SK-N-SH (cell line): ENCODE measurements at regions not wholly inside any gene's neighbourhood (a gene's known extent, or its start where the extent isn't known, plus 50 kb on each side); places are given as distances from the start of the nearest gene placed in this dataset.

Experiments
- CTCF ChIA-PET: fragments of 300-600, 350-600 bp; formaldehyde crosslinking; extraction: SDS; loops from one replicate; lab custom pipeline; 2021; lab: Yijun Ruan, JAX
- POLR2A ChIA-PET: fragments of 350-600 bp; sonication (Branson Sonifier 250); formaldehyde crosslinking; extraction: SDS; loops from one replicate; lab custom pipeline; 2020; ENCODE audit warnings: antibody characterized with exemption, inconsistent platforms; lab: Yijun Ruan, JAX
- DNase-seq: peaks from one replicate; pipeline ENCODE4 v3.0.0; 2012
- H2AFZ ChIP-seq: fragments of 200-600 bp; sonication (generic); 2 replicates; pipeline ENCODE4 v1.8.1; 2016; ENCODE audit warnings: antibody characterized with exemption, mild to moderate bottlenecking, low read depth
- H3F3A ChIP-seq: fragments of 200-600 bp; sonication (generic); replicated peaks from 2 replicates; pipeline ENCODE3; 2016; ENCODE audit warnings: antibody characterized with exemption, mild to moderate bottlenecking; ENCODE audit not compliant: insufficient read depth
- H3K27ac ChIP-seq, 2 experiments: fragments of 200-500 bp in 1 of 2; fragments of 200-600 bp in 1 of 2; sonication (Bioruptor generic) in 1 of 2; sonication (generic), shearing (Covaris generic) in 1 of 2; 2 replicates each; pipeline versions ENCODE4 v1.5.1 to v1.6.1; 2014 to 2016; ENCODE audit warnings: low read depth in 2 of 2, inconsistent platforms in 1 of 2, low read length in 1 of 2, mild to moderate bottlenecking in 1 of 2, mixed read lengths in 1 of 2
- H3K27me3 ChIP-seq: fragments of 200-600 bp; sonication (generic), shearing (Covaris generic); 2 replicates; pipeline ENCODE4 v1.6.1; 2016; ENCODE audit warnings: mixed run types; ENCODE audit not compliant: insufficient read depth
- H3K36me3 ChIP-seq, 2 experiments: fragments of 200-500 bp in 1 of 2; fragments of 200-600 bp in 1 of 2; sonication (Bioruptor generic) in 1 of 2; sonication (generic) in 1 of 2; replicated peaks in 1 of 2; 2 replicates each; pipeline versions ENCODE3 to v1.5.1; 2014 to 2016; ENCODE audit warnings: low read length in 1 of 2, mild to moderate bottlenecking in 1 of 2; ENCODE audit not compliant: insufficient read depth in 2 of 2, control insufficient read depth in 1 of 2
- H3K4me1 ChIP-seq, 2 experiments: fragments of 200-500 bp in 1 of 2; fragments of 200-600 bp in 1 of 2; sonication (Bioruptor generic) in 1 of 2; sonication (generic), shearing (Covaris generic) in 1 of 2; 2 replicates each; pipeline versions ENCODE4 v1.5.1 to v1.6.1; 2014 to 2016; ENCODE audit warnings: low read depth in 1 of 2, low read length in 1 of 2, mixed run types in 1 of 2; ENCODE audit not compliant: insufficient read depth in 2 of 2, control insufficient read depth in 1 of 2
- H3K4me2 ChIP-seq: fragments of 200-600 bp; sonication (generic), shearing (Covaris generic); 2 replicates; pipeline ENCODE4 v1.6.1; 2017; ENCODE audit warnings: mixed run types
- H3K4me3 ChIP-seq, 2 experiments: fragments of 200-500 bp in 1 of 2; fragments of 200-600 bp in 1 of 2; sonication (Bioruptor generic) in 1 of 2; sonication (generic), shearing (Covaris generic) in 1 of 2; 2 replicates each; pipeline versions ENCODE4 v1.5.1 to v1.8.1; 2014 to 2016; ENCODE audit warnings: low read depth in 2 of 2, inconsistent platforms in 1 of 2, low read length in 1 of 2, mild to moderate bottlenecking in 1 of 2, mixed read lengths in 1 of 2, moderate library complexity in 1 of 2
- H3K79me2 ChIP-seq: fragments of 200-600 bp; sonication (generic); 2 replicates; pipeline ENCODE4 v1.8.1; 2017; ENCODE audit warnings: mild to moderate bottlenecking; ENCODE audit not compliant: insufficient read depth
- H3K9ac ChIP-seq: fragments of 200-600 bp; sonication (generic); 2 replicates; pipeline ENCODE4 v1.6.1; 2017; ENCODE audit warnings: mixed run types
- H3K9me2 ChIP-seq: fragments of 200-600 bp; sonication (generic); 2 replicates; pipeline ENCODE4 v1.6.1; 2017; ENCODE audit warnings: mixed run types
- H3K9me3 ChIP-seq: fragments of 200-600 bp; sonication (generic); 2 replicates; pipeline ENCODE4 v1.6.1; 2017; ENCODE audit warnings: mixed run types, mild to moderate bottlenecking, moderate library complexity
- H4K20me1 ChIP-seq: fragments of 200-600 bp; sonication (generic); 2 replicates; pipeline ENCODE4 v1.6.1; 2017; ENCODE audit warnings: mild to moderate bottlenecking, mixed run types; ENCODE audit not compliant: insufficient read depth
- ELF1 ChIP-seq: IDR thresholded peaks from 2 replicates; pipeline ENCODE4 v1.4.0; 2012
- EP300 ChIP-seq, 2 experiments: IDR thresholded peaks; 2 replicates each; pipeline versions ENCODE4 v1.4.0 to v1.6.1; 2012; ENCODE audit warnings: borderline replicate concordance in 1 of 2, low read depth in 1 of 2, low read length in 1 of 2
- FOXM1 ChIP-seq: IDR thresholded peaks from 2 replicates; pipeline ENCODE4 v1.4.0; 2012; ENCODE audit warnings: low read depth, mild to moderate bottlenecking
- IRF3 ChIP-seq: fragments of 150-350 bp; IDR thresholded peaks from 2 replicates; pipeline ENCODE4 v1.6.1; 2016; ENCODE audit warnings: mild to moderate bottlenecking, low read depth, low read length
- MEF2A ChIP-seq: IDR thresholded peaks from 2 replicates; pipeline ENCODE4 v1.4.0; 2012; ENCODE audit warnings: low read depth, borderline replicate concordance
- PBX3 ChIP-seq: IDR thresholded peaks from 2 replicates; pipeline ENCODE4; 2012
- RCOR1 ChIP-seq: fragments of 150-350 bp; IDR thresholded peaks from 2 replicates; pipeline ENCODE4 v1.6.1; 2017; ENCODE audit warnings: antibody characterized with exemption, low read length
- SIN3A ChIP-seq: IDR thresholded peaks from 2 replicates; pipeline ENCODE4 v1.6.1; 2012; ENCODE audit warnings: low read depth, mild to moderate bottlenecking, low read length, moderate library complexity, borderline replicate concordance
- TCF12 ChIP-seq: IDR thresholded peaks from 2 replicates; pipeline ENCODE4 v1.4.0; 2012
- USF1 ChIP-seq: IDR thresholded peaks from 2 replicates; pipeline ENCODE4 v1.4.0; 2012; ENCODE audit warnings: low read depth, borderline replicate concordance
- USF2 ChIP-seq: fragments of 150-350 bp; IDR thresholded peaks from 2 replicates; pipeline ENCODE4 v1.6.1; 2017; ENCODE audit warnings: antibody characterized with exemption, low read length, low read depth, borderline replicate concordance
- ZBTB33 ChIP-seq: IDR thresholded peaks from 2 replicates; pipeline ENCODE4 v1.4.0; 2012; ENCODE audit warnings: low read depth, borderline replicate concordance
- WGBS: methylation state at CpG from one replicate; pipeline ENCODE4 v1.1.6; 2017; ENCODE audit warnings: low lambda C conversion rate; 5-methylcytosine and 5-hydroxymethylcytosine counted together

- DNase-seq = no peak
- no peaks in the 10 kb centered on the region for H3K9me3 ChIP-seq
- no peak overlapping the region for H2AFZ ChIP-seq
- H3F3A ChIP-seq = no peaks in the 10 kb centered on the region
- ChIA-PET POLR2A (no interaction called here), CTCF (interaction anchor here (1.0 to 3.6 kb wide), 2 partner anchors 13 to 16 kb away, joined by 3 to 13 read pairs; no protein-coding TSS in a partner anchor)
- 57% methylated on average over 3 of the region's 3 CpGs for WGBS
- no peak overlapping the region for H3K4me3 ChIP-seq
- H3K4me2 ChIP-seq = no peak overlapping the region
- no peak overlapping the region for H3K9ac ChIP-seq
- no peaks in the 10 kb centered on the region for H3K79me2 ChIP-seq
- no peak overlapping the region; a peak in 1 of 4 replicates for H3K27ac ChIP-seq
- H3K9me2 ChIP-seq = no peaks in the 10 kb centered on the region
- H4K20me1 ChIP-seq = no peaks in the 10 kb centered on the region
- TF ChIP-seq RCOR1 (no peak), USF1 (peak; percentile 39; the same call in 1 of the 2 replicates), PBX3 (peak; percentile 48; the same call in 1 of the 2 replicates), TCF12 (peak; percentile 80), EP300 (IDR thresholded peaks at IDR 0.05; ENCODE audit: borderline replicate concordance in 1 of 2, low read depth in 1 of 2, low read length in 1 of 2) (peak in 1 of 2 experiments; percentile 58; a peak in 2 of 4 replicates), ZBTB33 (no peak), MEF2A (no peak), USF2 (no peak), FOXM1 (no peak), IRF3 (no peak), ELF1 (no peak), SIN3A (no peak)
- H3K4me1 ChIP-seq = no peaks in the 10 kb centered on the region; a peak in 2 of 4 replicates
- H3K36me3 ChIP-seq = no peaks in the 10 kb centered on the region
- H3K27me3 ChIP-seq = no peaks in the 10 kb centered on the region
Observed at GRCh38 chr9:87097238-87097637, 149.9 kb upstream of the GAS1 start.
